ENCODE measurements at regions not wholly inside any gene's neighbourhood (a gene's known extent, or its start where the extent isn't known, plus 50 kb on each side); places are given as distances from the start of the nearest gene placed in this dataset.
"Not testable (repeated sequence)": the region's sequence is repeated elsewhere in the genome, so short reads cannot be mapped to it uniquely, and the experiment has no call there.

DNA sequence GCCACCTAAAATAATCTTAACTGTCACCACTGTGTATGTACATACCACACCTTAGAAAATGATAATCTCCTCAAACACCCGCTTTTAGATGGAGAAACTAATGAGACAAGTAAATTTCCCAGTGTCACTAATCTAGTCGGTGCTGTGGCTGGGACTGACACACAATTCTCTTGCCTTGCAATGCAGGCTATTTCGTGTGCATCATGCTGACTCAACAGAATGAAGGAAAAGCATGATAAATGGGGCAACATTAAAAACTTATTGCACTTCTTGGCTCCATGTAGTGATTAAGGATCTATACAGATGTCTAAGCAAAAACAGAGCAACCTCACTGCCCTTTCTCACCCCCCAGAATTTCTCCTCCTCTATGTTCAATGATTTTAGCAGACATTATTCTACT is 677.9 kb downstream of the DTWD2 start:
- TF ChIP-seq, protein P1, sequence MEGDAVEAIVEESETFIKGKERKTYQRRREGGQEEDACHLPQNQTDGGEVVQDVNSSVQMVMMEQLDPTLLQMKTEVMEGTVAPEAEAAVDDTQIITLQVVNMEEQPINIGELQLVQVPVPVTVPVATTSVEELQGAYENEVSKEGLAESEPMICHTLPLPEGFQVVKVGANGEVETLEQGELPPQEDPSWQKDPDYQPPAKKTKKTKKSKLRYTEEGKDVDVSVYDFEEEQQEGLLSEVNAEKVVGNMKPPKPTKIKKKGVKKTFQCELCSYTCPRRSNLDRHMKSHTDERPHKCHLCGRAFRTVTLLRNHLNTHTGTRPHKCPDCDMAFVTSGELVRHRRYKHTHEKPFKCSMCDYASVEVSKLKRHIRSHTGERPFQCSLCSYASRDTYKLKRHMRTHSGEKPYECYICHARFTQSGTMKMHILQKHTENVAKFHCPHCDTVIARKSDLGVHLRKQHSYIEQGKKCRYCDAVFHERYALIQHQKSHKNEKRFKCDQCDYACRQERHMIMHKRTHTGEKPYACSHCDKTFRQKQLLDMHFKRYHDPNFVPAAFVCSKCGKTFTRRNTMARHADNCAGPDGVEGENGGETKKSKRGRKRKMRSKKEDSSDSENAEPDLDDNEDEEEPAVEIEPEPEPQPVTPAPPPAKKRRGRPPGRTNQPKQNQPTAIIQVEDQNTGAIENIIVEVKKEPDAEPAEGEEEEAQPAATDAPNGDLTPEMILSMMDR (IDR thresholded peaks at IDR 0.05; ENCODE audit: low read depth, low read length, missing control alignments), result no peak
- H3K4me3 ChIP-seq (ENCODE audit: low read depth, low read length), result no peak overlapping the region
- in situ Hi-C loops (cut with HindIII; ENCODE audit: low sequenced_read_pairs), result no loop called here
- DNase-seq (ENCODE audit: low read depth), result no peak

DNA sequence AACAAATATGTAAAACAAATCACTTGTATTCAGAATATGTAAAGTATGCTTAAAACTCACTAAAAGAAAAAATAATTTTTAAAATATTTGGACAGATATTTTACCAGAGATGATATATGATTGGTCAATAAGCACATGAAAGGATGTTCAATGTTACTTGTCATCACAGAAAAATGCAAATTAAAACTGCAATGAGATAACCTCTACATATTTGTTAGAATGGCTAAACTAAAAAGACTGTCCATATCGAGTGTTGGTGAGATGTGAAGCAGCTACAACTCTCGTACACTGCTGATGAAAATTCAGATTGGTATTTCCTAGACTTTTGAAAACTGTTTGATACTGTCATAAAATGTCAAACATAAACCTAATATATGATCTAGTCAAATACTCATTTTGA is 685.1 kb downstream of the DTWD2 start:
- in situ Hi-C loops (cut with HindIII; ENCODE audit: low sequenced_read_pairs), result no loop called here
- TF ChIP-seq, protein P1 (IDR thresholded peaks at IDR 0.05; ENCODE audit: low read depth, low read length, missing control alignments), result no peak
- no peak for DNase-seq (ENCODE audit: low read depth)
- no peak overlapping the region for H3K4me3 ChIP-seq (ENCODE audit: low read depth, low read length)

DNA sequence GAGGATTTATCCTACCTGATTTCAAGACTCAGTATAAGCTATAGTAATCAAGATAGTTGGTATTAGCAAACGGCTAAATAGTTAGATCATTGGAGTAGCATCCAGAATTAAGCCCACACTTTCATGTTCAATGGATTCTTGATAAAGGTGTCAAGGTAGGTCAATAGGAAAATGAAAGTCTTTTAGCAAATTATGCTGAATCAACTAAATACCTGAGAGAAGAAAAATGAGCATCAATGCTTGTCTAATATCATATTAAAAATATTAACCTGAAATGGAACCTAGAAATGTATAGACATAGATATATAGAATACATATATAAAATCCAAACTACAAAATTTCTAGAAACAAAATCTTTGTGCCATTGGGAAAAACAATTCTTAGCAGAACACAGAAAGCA is 685.6 kb downstream of the DTWD2 start:
- TF ChIP-seq, protein P1 (IDR thresholded peaks at IDR 0.05; ENCODE audit: low read depth, low read length, missing control alignments), result no peak
- H3K4me3 ChIP-seq (ENCODE audit: low read depth, low read length), result no peak overlapping the region
- in situ Hi-C loops (cut with HindIII; ENCODE audit: low sequenced_read_pairs), result no loop called here
- no peak for DNase-seq (ENCODE audit: low read depth)

DNA sequence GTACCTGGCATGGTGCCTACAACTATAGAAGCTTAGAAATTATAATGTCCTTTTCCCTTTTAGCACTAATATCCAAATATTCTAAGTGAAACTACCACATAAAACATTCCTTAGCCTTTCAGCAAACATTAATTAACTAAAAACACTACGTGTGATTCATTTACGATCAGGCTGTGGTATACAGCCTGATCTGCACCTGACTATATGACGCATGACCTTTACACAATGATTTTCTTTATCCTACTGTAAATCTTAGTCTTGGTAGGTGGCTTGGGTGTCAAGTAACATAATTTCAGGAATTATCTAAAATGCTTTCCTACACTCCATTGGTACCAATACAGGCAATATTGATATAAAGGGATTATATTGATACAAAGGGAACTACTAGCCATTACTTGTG is 686.7 kb downstream of the DTWD2 start:
- in situ Hi-C loops (cut with HindIII; ENCODE audit: low sequenced_read_pairs), result no loop called here
- no peak overlapping the region for H3K4me3 ChIP-seq (ENCODE audit: low read depth, low read length)
- DNase-seq (ENCODE audit: low read depth), result no peak
- TF ChIP-seq, protein P1 (IDR thresholded peaks at IDR 0.05; ENCODE audit: low read depth, low read length, missing control alignments), result no peak

DNA sequence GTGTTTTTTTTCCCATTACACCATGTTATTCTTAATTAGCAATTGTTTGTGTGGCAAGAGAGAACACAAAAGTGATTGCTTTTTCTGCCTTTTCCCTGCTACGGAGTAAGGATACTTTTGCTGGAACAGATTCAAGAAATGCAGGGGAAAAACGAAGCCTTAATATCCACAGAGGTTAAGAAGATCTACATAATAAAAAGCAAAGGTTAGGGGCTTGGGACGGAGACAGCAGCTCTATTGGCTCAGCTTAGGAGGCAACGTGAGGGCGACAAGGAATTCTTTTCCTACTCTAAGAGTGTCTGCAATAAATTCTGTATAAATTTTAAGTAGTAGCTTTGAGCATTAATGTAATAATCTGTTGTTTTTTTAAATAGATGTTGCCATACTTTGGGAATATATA is 693.3 kb downstream of the DTWD2 start:
- no peak for DNase-seq (ENCODE audit: low read depth)
- TF ChIP-seq, protein P1 (IDR thresholded peaks at IDR 0.05; ENCODE audit: low read depth, low read length, missing control alignments), result no peak
- no peak overlapping the region for H3K4me3 ChIP-seq (ENCODE audit: low read depth, low read length)
- in situ Hi-C loops (cut with HindIII; ENCODE audit: low sequenced_read_pairs), result no loop called here

DNA sequence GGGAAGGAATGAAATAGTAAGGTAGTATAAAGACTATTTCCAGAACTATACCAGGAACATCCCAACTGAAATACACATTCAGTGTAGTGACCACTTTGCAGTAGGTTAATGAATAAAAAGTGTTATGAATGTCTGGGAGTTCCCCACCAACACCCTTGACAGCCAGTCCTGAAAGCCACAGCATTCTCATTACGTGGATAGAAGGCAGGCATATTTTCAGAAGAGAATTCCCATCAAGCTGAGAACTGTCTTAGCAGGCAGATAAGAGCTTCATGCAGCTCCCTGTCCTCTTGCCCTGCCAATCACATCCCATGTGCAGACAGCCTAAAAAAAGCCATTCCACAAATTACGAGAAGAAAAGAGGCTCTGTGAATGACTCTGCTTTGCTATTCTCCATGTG is 695.0 kb downstream of the DTWD2 start:
- in situ Hi-C loops (cut with HindIII; ENCODE audit: low sequenced_read_pairs), result no loop called here
- H3K4me3 ChIP-seq (ENCODE audit: low read depth, low read length), result no peak overlapping the region
- no peak for DNase-seq (ENCODE audit: low read depth)
- TF ChIP-seq, protein P1 (IDR thresholded peaks at IDR 0.05; ENCODE audit: low read depth, low read length, missing control alignments), result no peak

DNA sequence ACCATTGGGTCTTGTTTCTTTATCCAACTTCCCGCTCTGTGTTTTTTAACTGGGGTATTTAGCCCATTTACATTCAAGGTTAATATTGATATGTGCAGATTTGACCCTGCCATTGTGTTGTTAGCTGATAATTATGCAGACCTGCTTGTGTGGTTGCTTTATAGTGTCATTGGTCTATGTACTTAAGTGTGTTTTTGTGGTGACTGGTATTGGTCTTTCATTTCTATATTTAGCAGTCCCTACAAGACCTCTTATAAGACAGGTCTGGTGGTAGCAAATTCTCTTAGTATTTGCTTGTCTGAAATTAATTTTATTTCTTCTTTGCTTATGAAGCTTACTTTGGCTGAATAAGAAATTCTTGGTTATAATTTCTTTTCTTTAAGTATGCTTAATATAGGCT is 698.1 kb downstream of the DTWD2 start:
- in situ Hi-C loops (cut with HindIII; ENCODE audit: low sequenced_read_pairs), result no loop called here
- TF ChIP-seq, protein P1 (IDR thresholded peaks at IDR 0.05; ENCODE audit: low read depth, low read length, missing control alignments), result no peak
- DNase-seq (ENCODE audit: low read depth), result no peak
- H3K4me3 ChIP-seq (ENCODE audit: low read depth, low read length), result no peak overlapping the region

DNA sequence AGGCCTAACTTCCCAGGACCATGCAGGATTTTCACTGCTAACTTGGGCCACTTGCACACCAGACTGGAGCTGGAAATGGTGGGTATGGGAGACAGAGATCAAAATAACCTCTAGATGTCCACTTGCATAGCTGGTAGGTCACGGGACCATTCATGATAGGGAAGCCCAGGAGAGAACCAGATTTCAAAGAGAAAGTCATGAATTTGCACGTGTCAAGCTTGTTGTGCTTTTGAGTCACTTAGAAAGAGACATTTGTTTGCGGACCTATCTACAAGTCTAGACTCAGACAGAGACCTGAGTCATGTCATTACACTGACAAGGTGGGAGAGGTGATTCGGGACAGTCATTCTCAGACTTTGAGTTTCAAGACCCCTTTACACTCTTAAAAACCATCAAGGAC is 704.1 kb downstream of the DTWD2 start:
- DNase-seq (ENCODE audit: low read depth); in situ Hi-C loops (cut with HindIII; ENCODE audit: low sequenced_read_pairs); H3K4me3 ChIP-seq (ENCODE audit: low read depth, low read length): not testable (repeated sequence)

DNA sequence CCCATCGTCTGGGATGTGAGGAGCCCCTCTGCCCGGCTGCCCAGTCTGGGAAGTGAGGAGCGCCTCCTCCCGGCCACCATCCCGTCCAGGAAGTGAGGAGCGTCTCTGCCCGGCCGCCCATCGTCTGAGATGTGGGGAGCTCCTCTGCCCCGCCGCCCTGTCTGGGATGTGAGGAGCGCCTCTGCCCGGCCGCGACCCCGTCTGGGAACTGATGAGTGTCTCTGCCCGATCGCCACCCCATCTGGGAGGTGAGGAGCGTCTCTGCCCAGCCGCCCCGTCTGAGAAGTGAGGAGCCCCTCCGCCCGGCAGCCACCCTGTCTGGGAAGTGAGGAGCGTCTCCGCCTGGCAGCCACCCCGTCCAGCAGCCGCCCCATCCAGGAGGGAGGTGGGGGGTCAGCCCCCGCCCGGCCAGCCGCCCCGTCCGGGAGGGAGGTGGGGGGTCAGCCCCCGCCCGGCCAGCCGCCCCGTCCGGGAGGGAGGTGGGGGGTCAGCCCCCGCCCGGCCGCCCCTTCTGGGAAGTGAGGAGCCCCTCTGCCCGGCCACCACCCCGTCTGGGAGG is 705.8 kb downstream of the DTWD2 start:
- in situ Hi-C loops (cut with HindIII; ENCODE audit: low sequenced_read_pairs); DNase-seq (ENCODE audit: low read depth); H3K4me3 ChIP-seq (ENCODE audit: low read depth, low read length): not testable (repeated sequence)
